ENCODE measurements at regions not wholly inside any gene's neighbourhood (a gene's known extent, or its start where the extent isn't known, plus 50 kb on each side); places are given as distances from the start of the nearest gene placed in this dataset.

DNA sequence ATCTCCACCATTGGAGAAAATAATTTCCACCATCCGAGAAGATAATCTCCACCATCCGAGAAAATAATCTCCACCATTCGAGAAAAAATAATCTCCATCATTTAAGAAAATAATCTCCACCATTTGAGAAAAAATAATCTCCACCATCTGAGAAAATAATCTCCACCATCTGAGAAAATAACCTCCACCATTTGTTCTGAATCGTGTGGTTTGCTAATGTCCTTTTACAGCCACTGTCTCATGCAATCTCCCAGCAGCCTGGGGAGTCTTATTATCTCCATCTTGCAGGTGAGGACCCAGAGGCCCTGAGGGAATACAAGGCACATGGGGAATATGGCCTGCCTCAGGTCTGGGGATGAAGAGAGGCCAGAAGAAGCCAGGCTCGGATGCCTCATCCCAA is 54.1 kb upstream of the TCF20 start:
- intact Hi-C loops (cut with DNase I; ENCODE audit: low total_unique reads): loop anchor here (10.0 kb wide), 1 partner anchor 540 kb away; no protein-coding TSS in a partner anchor
- no peak for DNase-seq
- H3K27me3 ChIP-seq: peaks cover 0 to 21% (median 0%) of the 10 kb centered on the region in 3 donors

DNA sequence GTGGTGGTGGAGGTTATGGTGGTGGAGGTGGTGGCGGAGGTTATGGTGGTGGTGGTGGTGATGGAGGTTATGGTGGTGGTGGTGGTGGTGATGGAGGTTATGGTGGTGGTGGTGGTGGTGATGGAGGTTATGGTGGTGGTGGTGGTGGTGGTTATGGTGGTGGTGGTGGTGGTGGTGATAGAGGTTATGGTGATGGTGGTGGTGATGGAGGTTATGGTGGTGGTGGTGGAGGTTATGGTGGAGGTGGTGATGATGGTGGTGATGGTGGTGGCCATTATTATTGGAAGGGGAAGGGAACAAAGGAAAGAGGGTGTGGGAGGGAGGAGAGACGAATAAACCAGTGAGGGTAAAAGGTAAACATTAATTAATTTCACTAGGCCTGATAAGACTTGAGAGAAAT is 53.5 kb upstream of the TCF20 start:
- Histone ChIP-seq H3K36me3 (no peaks in the 10 kb centered on the region), H3K9me3 (no peaks in the 10 kb centered on the region), H3K27me3 (peaks cover 0 to 21% (median 0%) of the 10 kb centered on the region in 3 donors), H3K4me3 (no peak overlapping the region), H3K4me1 (no peaks in the 10 kb centered on the region), H3K27ac (no peak overlapping the region)
- DNase-seq (no peak), ATAC-seq (no peak)
- in situ Hi-C loops (cut with MboI; ENCODE audit: low sequenced_read_pairs in 4 of 4): no loop called here
- intact Hi-C loops (cut with DNase I; ENCODE audit: low total_unique reads): loop anchor here (10.0 kb wide), 1 partner anchor 539 kb away; no protein-coding TSS in a partner anchor
- no peak for TF ChIP-seq POLR2A (IDR thresholded peaks at IDR 0.05)

More for the DNA sequence above, 54.1 kb upstream of the TCF20 start:
- no peak overlapping the region for H3K4me3 ChIP-seq
- TF ChIP-seq, protein P1, sequence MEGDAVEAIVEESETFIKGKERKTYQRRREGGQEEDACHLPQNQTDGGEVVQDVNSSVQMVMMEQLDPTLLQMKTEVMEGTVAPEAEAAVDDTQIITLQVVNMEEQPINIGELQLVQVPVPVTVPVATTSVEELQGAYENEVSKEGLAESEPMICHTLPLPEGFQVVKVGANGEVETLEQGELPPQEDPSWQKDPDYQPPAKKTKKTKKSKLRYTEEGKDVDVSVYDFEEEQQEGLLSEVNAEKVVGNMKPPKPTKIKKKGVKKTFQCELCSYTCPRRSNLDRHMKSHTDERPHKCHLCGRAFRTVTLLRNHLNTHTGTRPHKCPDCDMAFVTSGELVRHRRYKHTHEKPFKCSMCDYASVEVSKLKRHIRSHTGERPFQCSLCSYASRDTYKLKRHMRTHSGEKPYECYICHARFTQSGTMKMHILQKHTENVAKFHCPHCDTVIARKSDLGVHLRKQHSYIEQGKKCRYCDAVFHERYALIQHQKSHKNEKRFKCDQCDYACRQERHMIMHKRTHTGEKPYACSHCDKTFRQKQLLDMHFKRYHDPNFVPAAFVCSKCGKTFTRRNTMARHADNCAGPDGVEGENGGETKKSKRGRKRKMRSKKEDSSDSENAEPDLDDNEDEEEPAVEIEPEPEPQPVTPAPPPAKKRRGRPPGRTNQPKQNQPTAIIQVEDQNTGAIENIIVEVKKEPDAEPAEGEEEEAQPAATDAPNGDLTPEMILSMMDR (IDR thresholded peaks at IDR 0.05 in 4 of 5, conservative IDR thresholded peaks at IDR 0.05 in 1 of 5): no peak
- TF ChIP-seq POLR2A (IDR thresholded peaks at IDR 0.05): no peak
- in situ Hi-C loops (cut with MboI; ENCODE audit: low sequenced_read_pairs in 4 of 4): no loop called here
- H3K27ac ChIP-seq: no peak overlapping the region
- ATAC-seq: no peak
- H3K36me3 ChIP-seq: no peaks in the 10 kb centered on the region
- no peaks in the 10 kb centered on the region for H3K9me3 ChIP-seq
- H3K4me1 ChIP-seq: no peaks in the 10 kb centered on the region

DNA sequence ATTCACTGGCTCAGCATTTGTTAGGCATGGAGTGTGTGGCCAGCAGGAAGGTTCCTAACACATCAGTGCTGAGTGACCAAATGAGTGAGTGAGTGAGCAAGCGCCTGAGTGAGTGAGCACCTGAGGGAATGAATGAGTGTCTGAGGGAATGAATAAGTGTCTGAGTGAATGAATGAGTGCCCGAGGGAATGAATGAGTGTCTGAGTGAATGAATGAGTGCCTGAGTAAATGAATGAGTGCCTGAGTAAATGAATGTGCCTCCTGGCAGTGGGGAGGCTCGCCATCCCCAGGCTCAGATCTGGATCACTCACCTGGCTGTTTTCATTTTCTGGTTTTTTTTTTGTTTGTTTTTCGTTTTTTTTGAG is 52.1 kb upstream of the TCF20 start:
- ATAC-seq (no peak), DNase-seq (no peak)
- Histone ChIP-seq H3K27me3 (peaks cover 5 to 16% (median 6%) of the 10 kb centered on the region in 3 donors), H3K9me3 (no peaks in the 10 kb centered on the region), H3K36me3 (no peaks in the 10 kb centered on the region), H3K27ac (no peak overlapping the region), H3K4me3 (no peak overlapping the region), H3K4me1 (no peaks in the 10 kb centered on the region)
- no peak for TF ChIP-seq POLR2A (IDR thresholded peaks at IDR 0.05)
- intact Hi-C loops (cut with DNase I; ENCODE audit: low total_unique reads): loop anchor here (10.0 kb wide), 1 partner anchor 538 kb away; no protein-coding TSS in a partner anchor
- in situ Hi-C loops (cut with MboI; ENCODE audit: low sequenced_read_pairs in 4 of 4): no loop called here

GRCh38 chr22:42321908-42322561 is 51.6 kb upstream of the TCF20 start:
- TF ChIP-seq, protein P1 (IDR thresholded peaks at IDR 0.05 in 4 of 5, conservative IDR thresholded peaks at IDR 0.05 in 1 of 5): no peak
- no peak for TF ChIP-seq POLR2A (IDR thresholded peaks at IDR 0.05)
- ATAC-seq: no peak
- DNase-seq: no peak
- in situ Hi-C loops (cut with MboI; ENCODE audit: low sequenced_read_pairs in 4 of 4) (no loop called here), intact Hi-C loops (cut with DNase I; ENCODE audit: low total_unique reads) (loop anchor here (10.0 kb wide), 1 partner anchor 537 kb away; no protein-coding TSS in a partner anchor)
- Histone ChIP-seq H3K9me3 (no peaks in the 10 kb centered on the region), H3K36me3 (no peaks in the 10 kb centered on the region), H3K4me1 (no peaks in the 10 kb centered on the region), H3K4me3 (no peak overlapping the region), H3K27ac (no peak overlapping the region), H3K27me3 (peaks cover 9 to 16% (median 9%) of the 10 kb centered on the region in 3 donors)

- Histone ChIP-seq H3K36me3 (no peaks in the 10 kb centered on the region), H3K9me3 (no peaks in the 10 kb centered on the region), H3K27ac (no peak overlapping the region), H3K27me3 (peaks cover 9 to 12% (median 9%) of the 10 kb centered on the region in 3 donors), H3K4me3 (no peak overlapping the region), H3K4me1 (no peaks in the 10 kb centered on the region)
- TF ChIP-seq, protein P1 (IDR thresholded peaks at IDR 0.05 in 4 of 5, conservative IDR thresholded peaks at IDR 0.05 in 1 of 5): no peak
- no peak for TF ChIP-seq POLR2A (IDR thresholded peaks at IDR 0.05)
- in situ Hi-C loops (cut with MboI; ENCODE audit: low sequenced_read_pairs in 4 of 4): no loop called here
- no peak for DNase-seq
- intact Hi-C loops (cut with DNase I; ENCODE audit: low total_unique reads): loop anchor here (10.0 kb wide), 1 partner anchor 536 kb away; no protein-coding TSS in a partner anchor
- no peak for ATAC-seq
Measured at GRCh38 chr22:42320443-42321416, 50.3 kb upstream of the TCF20 start.

Data from gastrocnemius medialis (tissue), 4 donors.